Neural cell (in vitro differentiated cells): ENCODE measurements at regions not wholly inside any gene's neighbourhood (a gene's known extent, or its start where the extent isn't known, plus 50 kb on each side); places are given as distances from the start of the nearest gene placed in this dataset.

ENCODE experiments used
- H2AFZ ChIP-seq: fragments of 200-600, 300-800 bp; sonication (generic), shearing (Covaris generic); 2 replicates; pipeline ENCODE4 v1.6.0; 2014; ENCODE audit warnings: low read depth, mild to moderate bottlenecking, antibody characterized with exemption, low read length, moderate library complexity
- H3F3A ChIP-seq: fragments of 200-600 bp; shearing (Covaris generic); 2 replicates; pipeline ENCODE4 v1.6.1; 2016; ENCODE audit warnings: mild to moderate bottlenecking, moderate library complexity, mixed read lengths, antibody characterized with exemption, low read length; ENCODE audit not compliant: insufficient read depth, poor library complexity, severe bottlenecking
- H3K27ac ChIP-seq: fragments of 200-600, 300-800 bp; sonication (generic), shearing (Covaris generic); 2 replicates; pipeline ENCODE4 v1.5.1; 2014; ENCODE audit warnings: mild to moderate bottlenecking, low read length, moderate library complexity
- H3K27me3 ChIP-seq: fragments of 300-800, 200-600 bp; sonication (generic), shearing (Covaris generic); 2 replicates; pipeline ENCODE4 v1.6.0; 2014; ENCODE audit warnings: mild to moderate bottlenecking, low read depth, low read length, moderate library complexity; ENCODE audit not compliant: insufficient read depth
- H3K36me3 ChIP-seq: fragments of 300-800, 200-600 bp; sonication (generic), shearing (Covaris generic); 2 replicates; pipeline ENCODE4 v1.5.1; 2014; ENCODE audit warnings: mild to moderate bottlenecking, antibody characterized with exemption, low read length, moderate library complexity; ENCODE audit not compliant: insufficient read depth
- H3K4me2 ChIP-seq: fragments of 300-800, 200-600 bp; sonication (generic), shearing (Covaris generic); 2 replicates; pipeline ENCODE4 v1.6.0; 2014; ENCODE audit warnings: mild to moderate bottlenecking, low read length
- H3K4me3 ChIP-seq: fragments of 300-800, 200-600 bp; sonication (generic), shearing (Covaris generic); 2 replicates; pipeline ENCODE4 v1.5.1; 2014; ENCODE audit warnings: mild to moderate bottlenecking, low read length, moderate library complexity
- H3K79me2 ChIP-seq: fragments of 200-600 bp; shearing (Covaris generic); replicated peaks from 2 replicates; pipeline ENCODE4 v1.6.0; 2014; ENCODE audit warnings: mild to moderate bottlenecking, low read length, moderate library complexity; ENCODE audit not compliant: insufficient read depth
- H3K9ac ChIP-seq: fragments of 300-800, 200-600 bp; sonication (generic), shearing (Covaris generic); 2 replicates; pipeline ENCODE4 v1.6.1; 2016; ENCODE audit warnings: mild to moderate bottlenecking, low read length, mixed read lengths
- H3K9me2 ChIP-seq: fragments of 200-600 bp; shearing (Covaris generic); 2 replicates; pipeline ENCODE4 v1.6.1; 2016; ENCODE audit warnings: mild to moderate bottlenecking, low read length, mixed read lengths; ENCODE audit not compliant: insufficient read depth
- H3K9me3 ChIP-seq: fragments of 200-600, 300-800 bp; sonication (generic), shearing (Covaris generic); 2 replicates; pipeline ENCODE4 v1.6.1; 2016; ENCODE audit warnings: mild to moderate bottlenecking, mixed run types, low read length, moderate library complexity, mixed read lengths
- H4K20me1 ChIP-seq: fragments of 200-600 bp; shearing (Covaris generic); 2 replicates; pipeline ENCODE4 v1.6.1; 2016; ENCODE audit warnings: mild to moderate bottlenecking, mixed run types; ENCODE audit not compliant: insufficient read depth
- EP300 ChIP-seq: fragments of 450-650 bp; conservative IDR thresholded peaks from 2 replicates; pipeline ENCODE4 v1.6.1; 2014; ENCODE audit warnings: antibody characterized with exemption, mild to moderate bottlenecking, moderate library complexity; ENCODE audit not compliant: poor library complexity, severe bottlenecking
- EZH2 ChIP-seq: fragments of 200-600, 300-800 bp; shearing (Covaris generic), sonication (generic); IDR thresholded peaks from 2 replicates; pipeline ENCODE4 v1.6.1; 2014; ENCODE audit warnings: antibody characterized with exemption, low read length, borderline replicate concordance, mild to moderate bottlenecking; ENCODE audit not compliant: insufficient read depth, poor library complexity, severe bottlenecking
- MXI1 ChIP-seq: fragments of 450-650 bp; conservative IDR thresholded peaks from 2 replicates; pipeline ENCODE4 v1.6.1; 2014; ENCODE audit warnings: antibody characterized with exemption, mild to moderate bottlenecking; ENCODE audit not compliant: poor library complexity, severe bottlenecking
- POLR2AphosphoS5 ChIP-seq: IDR thresholded peaks from 2 replicates; pipeline ENCODE4 v1.6.1; 2012
- RAD21 ChIP-seq: fragments of 450-650 bp; conservative IDR thresholded peaks from 2 replicates; pipeline ENCODE4 v1.6.1; 2014; ENCODE audit warnings: antibody characterized with exemption, mild to moderate bottlenecking, moderate library complexity
- REST ChIP-seq: IDR thresholded peaks from 2 replicates; pipeline ENCODE4 v1.6.1; 2012; ENCODE audit warnings: borderline replicate concordance
- SMC3 ChIP-seq: fragments of 450-650 bp; conservative IDR thresholded peaks from 2 replicates; pipeline ENCODE4 v1.6.1; 2014; ENCODE audit warnings: antibody characterized with exemption, mild to moderate bottlenecking, moderate library complexity; ENCODE audit not compliant: poor library complexity
- TAF1 ChIP-seq: IDR thresholded peaks from 2 replicates; pipeline ENCODE4 v1.6.1; 2012; ENCODE audit warnings: low read depth
- TF ChIP-seq, protein P1 (sequence below): fragments of 450-650 bp; IDR thresholded peaks from 2 replicates; pipeline ENCODE4 v1.5.1; 2014; ENCODE audit warnings: antibody characterized with exemption, mild to moderate bottlenecking, moderate library complexity; ENCODE audit not compliant: poor library complexity, severe bottlenecking

GRCh38 chr3:107209302-107209990 is 167.8 kb upstream of the CCDC54 start:
- no peak overlapping the region for H2AFZ ChIP-seq

DNA sequence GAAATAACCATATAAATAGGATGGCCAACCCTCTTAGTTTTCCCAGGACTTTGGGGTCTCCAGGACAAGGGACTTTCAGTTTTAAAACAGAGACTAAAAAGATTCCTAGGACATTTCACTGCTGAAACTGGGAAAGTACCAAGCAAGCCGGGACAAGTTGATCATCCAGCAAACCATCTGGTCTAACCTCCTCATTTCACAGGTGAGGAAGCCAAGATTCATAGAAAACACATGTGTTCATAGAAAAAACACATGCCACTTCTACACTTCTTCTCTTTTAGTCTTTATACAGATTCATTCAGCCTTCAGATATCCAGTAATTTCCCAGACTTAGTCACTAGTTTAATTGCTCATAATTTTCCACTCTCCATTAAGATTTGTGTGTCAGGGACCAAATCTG is 165.6 kb upstream of the CCDC54 start:
- H3K79me2 ChIP-seq: no peaks in the 10 kb centered on the region
- no peaks in the 10 kb centered on the region for H3F3A ChIP-seq
- no peak overlapping the region for H3K4me2 ChIP-seq
- no peaks in the 10 kb centered on the region for H3K9me3 ChIP-seq
- H3K36me3 ChIP-seq: no peaks in the 10 kb centered on the region
- no peak for TF ChIP-seq POLR2AphosphoS5
- TF ChIP-seq TAF1: no peak
- H3K27ac ChIP-seq: no peak overlapping the region
- H3K9me2 ChIP-seq: no peaks in the 10 kb centered on the region
- H3K9ac ChIP-seq: no peak overlapping the region
- H3K4me3 ChIP-seq: no peak overlapping the region
- no peaks in the 10 kb centered on the region for H4K20me1 ChIP-seq
- no peak overlapping the region for H2AFZ ChIP-seq
- no peaks in the 10 kb centered on the region for H3K27me3 ChIP-seq

More at GRCh38 chr3:107209302-107209990, 167.8 kb upstream of the CCDC54 start:
- no peak overlapping the region for H3K9ac ChIP-seq
- no peaks in the 10 kb centered on the region for H3K9me2 ChIP-seq
- H3K79me2 ChIP-seq: no peaks in the 10 kb centered on the region
- no peaks in the 10 kb centered on the region for H3F3A ChIP-seq
- no peak overlapping the region for H3K4me3 ChIP-seq
- no peaks in the 10 kb centered on the region for H3K27me3 ChIP-seq
- H3K4me2 ChIP-seq: no peak overlapping the region
- no peaks in the 10 kb centered on the region for H3K36me3 ChIP-seq
- H4K20me1 ChIP-seq: no peaks in the 10 kb centered on the region
- H3K27ac ChIP-seq: no peak overlapping the region
- no peaks in the 10 kb centered on the region for H3K9me3 ChIP-seq
- no peak for TF ChIP-seq SMC3
- TF ChIP-seq, protein P1, sequence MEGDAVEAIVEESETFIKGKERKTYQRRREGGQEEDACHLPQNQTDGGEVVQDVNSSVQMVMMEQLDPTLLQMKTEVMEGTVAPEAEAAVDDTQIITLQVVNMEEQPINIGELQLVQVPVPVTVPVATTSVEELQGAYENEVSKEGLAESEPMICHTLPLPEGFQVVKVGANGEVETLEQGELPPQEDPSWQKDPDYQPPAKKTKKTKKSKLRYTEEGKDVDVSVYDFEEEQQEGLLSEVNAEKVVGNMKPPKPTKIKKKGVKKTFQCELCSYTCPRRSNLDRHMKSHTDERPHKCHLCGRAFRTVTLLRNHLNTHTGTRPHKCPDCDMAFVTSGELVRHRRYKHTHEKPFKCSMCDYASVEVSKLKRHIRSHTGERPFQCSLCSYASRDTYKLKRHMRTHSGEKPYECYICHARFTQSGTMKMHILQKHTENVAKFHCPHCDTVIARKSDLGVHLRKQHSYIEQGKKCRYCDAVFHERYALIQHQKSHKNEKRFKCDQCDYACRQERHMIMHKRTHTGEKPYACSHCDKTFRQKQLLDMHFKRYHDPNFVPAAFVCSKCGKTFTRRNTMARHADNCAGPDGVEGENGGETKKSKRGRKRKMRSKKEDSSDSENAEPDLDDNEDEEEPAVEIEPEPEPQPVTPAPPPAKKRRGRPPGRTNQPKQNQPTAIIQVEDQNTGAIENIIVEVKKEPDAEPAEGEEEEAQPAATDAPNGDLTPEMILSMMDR: no peak
- TF ChIP-seq EZH2: no peak
- TF ChIP-seq MXI1: no peak
- no peak for TF ChIP-seq REST
- no peak for TF ChIP-seq RAD21
- no peak for TF ChIP-seq EP300
- no peak for TF ChIP-seq POLR2AphosphoS5
- no peak for TF ChIP-seq TAF1
